ENCODE measurements at regions not wholly inside any gene's neighbourhood (a gene's known extent, or its start where the extent isn't known, plus 50 kb on each side); places are given as distances from the start of the nearest gene placed in this dataset.
"Not testable (repeated sequence)": the region's sequence is repeated elsewhere in the genome, so short reads cannot be mapped to it uniquely, and the experiment has no call there.

DNA sequence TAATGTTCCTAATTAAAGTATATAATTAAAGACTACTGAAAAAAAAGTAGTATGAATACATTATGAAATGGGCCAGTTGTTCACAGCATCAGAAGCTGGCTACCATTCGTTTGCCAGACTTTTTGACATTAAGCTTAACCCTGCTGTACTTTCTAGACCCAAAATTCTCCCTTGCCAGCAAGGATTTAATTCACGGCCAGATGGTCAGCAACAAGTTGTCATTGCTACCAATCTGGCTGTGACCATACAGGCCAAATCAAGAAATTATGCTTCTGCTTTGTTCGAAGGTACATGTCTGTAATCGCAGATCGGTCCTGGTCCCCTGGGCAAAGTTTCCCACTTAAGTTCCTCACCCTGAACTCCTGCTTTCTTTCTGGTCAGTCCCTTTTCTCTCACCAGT lies 217.7 kb upstream of the ATXN7L3B start:
- no peak for DNase-seq (ENCODE audit: low read depth in 4 of 4, low spot score in 3 of 4)

GRCh38 chr12:74321381-74321780 lies 216.3 kb upstream of the ATXN7L3B start:
- DNase-seq (ENCODE audit: low read depth in 4 of 4, low spot score in 3 of 4), result no peak

- DNase-seq (ENCODE audit: low read depth in 4 of 4, low spot score in 3 of 4), result no peak
Measured at GRCh38 chr12:74322792-74323191, 214.8 kb upstream of the ATXN7L3B start.

DNA sequence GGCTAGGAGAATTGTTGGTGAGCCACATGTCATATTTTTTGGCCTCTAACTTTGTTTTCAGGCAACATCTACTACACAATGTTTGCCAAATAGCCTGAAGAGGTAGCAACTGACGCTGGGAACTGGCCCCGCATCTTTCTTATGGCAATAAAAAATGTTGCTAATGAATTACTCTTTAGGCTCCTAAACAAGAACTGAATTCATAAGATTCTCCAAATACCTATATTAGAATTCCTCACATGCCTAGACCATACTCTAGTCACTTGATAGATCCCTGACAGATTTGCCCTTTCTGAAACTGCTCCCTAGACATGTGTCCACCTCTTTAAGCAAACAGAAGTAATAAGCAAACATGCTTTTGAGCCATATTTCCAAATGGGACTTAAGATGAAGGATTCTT lies 209.0 kb upstream of the ATXN7L3B start:
- no peak for DNase-seq (ENCODE audit: low read depth in 4 of 4, low spot score in 3 of 4)

DNA sequence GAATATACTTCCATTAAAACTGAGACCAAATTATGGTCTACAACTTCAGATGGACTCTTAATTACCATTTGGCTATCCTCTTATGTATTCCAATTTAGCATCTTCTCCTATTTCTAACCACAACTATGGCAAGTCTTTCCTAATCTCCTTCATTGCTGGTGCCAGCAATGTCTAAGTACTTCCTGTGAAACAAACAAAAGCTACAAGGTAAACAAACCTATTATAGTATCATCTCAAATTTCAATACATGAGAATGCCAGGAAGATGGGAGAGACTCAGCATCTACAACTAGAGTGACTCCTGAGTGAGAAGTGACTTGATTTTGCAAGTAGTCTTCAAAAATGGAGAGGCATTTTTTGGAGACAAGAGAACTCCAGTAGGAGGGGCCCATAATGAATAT lies 202.9 kb upstream of the ATXN7L3B start:
- no peak for DNase-seq (ENCODE audit: low read depth in 4 of 4, low spot score in 3 of 4)

GRCh38 chr12:74337951-74338350 lies 199.7 kb upstream of the ATXN7L3B start:
- DNase-seq (ENCODE audit: low read depth in 4 of 4, low spot score in 3 of 4), result no peak

DNA sequence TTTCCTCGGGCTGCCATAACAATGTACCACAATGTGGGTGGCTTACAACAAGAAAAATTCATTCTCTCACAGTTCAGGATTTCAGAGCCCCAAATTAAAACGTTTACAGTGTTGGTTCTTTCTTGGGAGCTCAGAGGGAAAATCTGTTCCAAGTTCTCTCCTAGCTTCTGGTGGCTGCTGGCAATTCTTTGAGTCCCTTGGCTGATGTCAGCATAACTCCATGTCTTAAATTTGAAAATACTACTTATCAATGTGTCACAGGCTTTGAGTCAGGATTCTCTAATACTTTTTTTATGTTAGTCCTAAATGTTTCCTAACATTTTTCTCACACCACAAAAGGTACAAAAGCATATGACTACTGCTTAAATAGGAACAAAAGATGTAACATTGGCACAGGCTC lies 198.4 kb upstream of the ATXN7L3B start:
- DNase-seq (ENCODE audit: low read depth in 4 of 4, low spot score in 3 of 4), result no peak

DNA sequence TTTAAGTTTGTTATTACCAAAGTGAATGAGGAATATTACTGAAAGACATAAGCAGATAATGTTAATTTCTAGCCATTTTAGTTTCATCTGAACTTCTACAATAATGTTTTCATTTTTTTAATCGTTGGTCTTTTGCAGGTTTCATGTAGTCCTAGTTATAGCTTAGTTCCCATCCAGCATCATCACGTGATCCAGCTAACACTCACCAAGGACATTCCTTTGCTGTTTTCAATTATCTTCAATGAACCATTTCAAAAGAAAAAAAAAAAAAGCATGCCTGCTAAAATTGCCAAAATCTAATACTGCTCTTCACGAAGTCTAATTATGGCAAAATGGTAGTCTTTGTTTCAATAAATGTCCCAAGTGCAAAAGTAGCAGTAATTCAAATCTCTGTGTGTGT lies 187.7 kb upstream of the ATXN7L3B start:
- DNase-seq (ENCODE audit: low read depth in 4 of 4, low spot score in 3 of 4), result no peak

- DNase-seq (ENCODE audit: low read depth in 4 of 4, low spot score in 3 of 4), result no peak
Measured at GRCh38 chr12:74365178-74365964, 172.3 kb upstream of the ATXN7L3B start.

- no peak for DNase-seq (ENCODE audit: low read depth in 4 of 4, low spot score in 3 of 4)
Measured at GRCh38 chr12:74370608-74371216, 166.9 kb upstream of the ATXN7L3B start.

DNA sequence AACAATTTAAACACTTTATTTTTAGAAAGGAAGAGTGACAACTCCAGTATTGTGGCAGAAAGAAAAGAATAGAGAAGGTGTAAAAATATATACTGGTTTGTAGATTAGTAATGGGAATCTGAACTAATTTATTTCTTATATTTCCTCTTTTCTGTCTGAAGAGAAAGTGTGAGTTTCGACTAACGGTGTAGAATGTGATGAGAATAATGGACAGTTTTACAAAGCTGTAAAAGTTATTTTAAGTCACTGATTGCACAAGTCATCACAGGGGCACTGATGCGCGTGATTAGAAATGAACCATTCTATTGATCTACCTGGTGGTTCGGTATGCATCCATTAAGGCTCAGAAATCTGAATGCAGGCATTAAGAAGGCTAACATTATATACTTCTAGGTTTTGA lies 158.5 kb upstream of the ATXN7L3B start:
- no peak for DNase-seq (ENCODE audit: low read depth in 4 of 4, low spot score in 3 of 4)

GRCh38 chr12:74381958-74382357 lies 155.7 kb upstream of the ATXN7L3B start:
- DNase-seq (ENCODE audit: low read depth in 4 of 4, low spot score in 3 of 4), result no peak

DNA sequence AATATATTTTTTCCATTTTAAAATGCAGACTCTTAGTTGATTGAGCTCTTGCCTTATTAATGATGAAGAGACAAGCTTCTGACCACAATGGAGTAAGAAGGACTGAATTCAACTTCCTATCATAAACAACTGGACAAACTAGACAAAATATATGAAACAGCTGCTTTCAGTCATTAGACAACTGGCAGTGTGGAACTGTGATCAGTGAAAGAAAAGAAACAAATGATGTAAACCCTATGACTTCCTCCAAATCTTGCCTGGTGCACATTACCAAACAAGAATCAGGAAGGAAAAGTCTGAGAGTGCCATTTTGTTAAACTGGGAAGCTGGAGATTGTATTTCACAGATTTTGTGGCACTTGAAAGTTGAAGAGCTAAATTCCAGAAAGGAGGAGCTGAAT lies 154.7 kb upstream of the ATXN7L3B start:
- no peak for DNase-seq (ENCODE audit: low read depth in 4 of 4, low spot score in 3 of 4)

DNA sequence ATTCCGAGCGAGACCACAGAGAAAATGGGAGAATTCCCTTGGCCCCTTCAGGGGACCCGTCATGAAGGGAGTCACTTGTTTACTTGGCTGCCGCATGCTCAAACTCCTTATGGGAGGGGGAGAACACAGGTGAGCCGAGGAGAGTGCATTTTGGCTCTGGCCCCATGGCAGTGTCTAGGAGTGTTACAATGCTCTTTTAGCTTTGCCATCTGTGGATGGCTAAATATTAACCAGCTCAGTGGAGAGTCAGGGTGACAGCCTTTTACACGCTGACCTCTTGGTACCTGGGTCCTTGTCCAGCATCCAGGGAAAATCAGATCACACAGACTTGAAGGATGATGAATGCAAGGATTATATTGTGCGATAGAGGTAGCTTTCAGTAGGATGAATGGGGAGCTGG lies 146.4 kb upstream of the ATXN7L3B start:
- DNase-seq (ENCODE audit: low read depth in 4 of 4, low spot score in 3 of 4), result no peak

DNA sequence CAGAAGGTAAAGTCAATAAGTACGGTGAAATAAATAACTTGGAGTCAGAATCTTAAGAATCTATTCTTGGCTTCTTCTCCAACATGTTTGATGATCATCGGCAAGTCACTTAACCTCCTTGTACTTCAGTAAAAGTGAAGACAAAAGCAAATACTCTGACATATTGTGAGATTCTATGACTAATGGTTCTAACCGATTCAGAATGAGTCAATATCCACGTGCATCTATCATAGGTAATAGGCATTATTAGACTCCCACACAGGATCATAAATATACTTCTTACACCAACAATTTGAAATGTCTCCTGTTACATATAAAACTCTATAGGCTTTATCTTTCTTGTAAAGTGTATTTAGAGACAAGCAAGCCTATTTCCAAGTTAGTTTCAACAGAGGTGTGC lies 144.4 kb upstream of the ATXN7L3B start:
- no peak for DNase-seq (ENCODE audit: low read depth in 4 of 4, low spot score in 3 of 4)

DNA sequence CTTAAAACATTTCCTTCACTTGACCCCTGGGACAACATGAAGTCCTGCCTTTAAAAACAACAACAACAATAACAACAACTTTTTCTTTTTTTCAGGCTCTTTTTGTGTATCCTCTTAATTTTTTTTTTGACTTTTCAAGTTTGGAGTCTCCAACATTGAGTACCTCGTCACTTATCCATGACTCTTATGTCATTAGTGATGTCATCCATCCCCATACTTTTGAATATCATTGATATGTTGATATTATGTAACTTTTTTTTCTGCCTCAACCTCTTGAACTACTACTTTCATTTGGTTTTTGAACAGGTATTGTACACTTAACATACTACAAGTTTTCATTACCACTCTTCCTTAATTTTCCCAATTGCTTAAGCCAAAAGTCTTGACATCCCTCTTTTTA lies 143.0 kb upstream of the ATXN7L3B start:
- DNase-seq (ENCODE audit: low read depth in 4 of 4, low spot score in 3 of 4), result no peak

DNA sequence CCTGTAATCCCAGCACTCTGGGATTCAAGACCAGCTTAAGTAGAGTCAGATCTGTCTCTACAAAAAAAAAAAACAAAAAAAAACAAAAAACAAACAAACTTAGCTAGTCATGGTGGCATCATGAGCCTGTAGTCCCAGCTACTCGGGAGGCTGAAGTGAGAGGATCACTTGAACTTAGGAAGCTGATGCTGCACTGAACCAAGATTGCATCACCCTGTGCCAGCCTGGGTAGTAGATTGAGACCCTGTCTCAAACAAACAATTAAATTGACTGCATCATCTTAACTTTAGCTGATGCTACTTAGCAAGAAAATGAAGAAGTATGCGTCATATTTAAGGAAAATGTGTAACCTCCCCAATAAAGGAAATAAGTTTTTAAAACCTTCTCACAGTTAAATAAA lies 136.6 kb upstream of the ATXN7L3B start:
- DNase-seq (ENCODE audit: low read depth in 4 of 4, low spot score in 3 of 4), result no peak

DNA sequence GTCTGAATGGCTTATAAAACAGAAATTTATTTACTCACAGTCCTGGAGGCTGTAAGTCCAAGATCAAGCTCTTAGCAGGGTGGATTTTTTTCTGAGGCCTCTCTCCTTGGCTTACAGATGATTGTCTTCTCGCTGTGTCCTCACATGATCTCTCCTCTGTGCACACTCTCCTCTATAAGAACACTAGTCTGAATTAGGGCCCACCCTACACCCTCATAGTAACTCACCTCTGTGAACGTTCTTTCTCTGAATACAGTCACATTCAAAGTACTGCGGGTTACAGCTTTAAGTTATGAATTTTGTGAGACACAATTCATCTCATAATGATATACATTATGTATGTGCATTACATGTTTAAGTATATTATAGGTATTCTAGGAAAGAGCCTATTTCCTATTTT lies 135.7 kb upstream of the ATXN7L3B start:
- no peak for DNase-seq (ENCODE audit: low read depth in 4 of 4, low spot score in 3 of 4)

- not testable (repeated sequence) for DNase-seq (ENCODE audit: low read depth in 4 of 4, low spot score in 3 of 4)
Measured at GRCh38 chr12:74403221-74403470, 134.5 kb upstream of the ATXN7L3B start.

- DNase-seq (ENCODE audit: low read depth in 4 of 4, low spot score in 3 of 4), result no peak
Measured at GRCh38 chr12:74408601-74409166, 129.0 kb upstream of the ATXN7L3B start.

DNA sequence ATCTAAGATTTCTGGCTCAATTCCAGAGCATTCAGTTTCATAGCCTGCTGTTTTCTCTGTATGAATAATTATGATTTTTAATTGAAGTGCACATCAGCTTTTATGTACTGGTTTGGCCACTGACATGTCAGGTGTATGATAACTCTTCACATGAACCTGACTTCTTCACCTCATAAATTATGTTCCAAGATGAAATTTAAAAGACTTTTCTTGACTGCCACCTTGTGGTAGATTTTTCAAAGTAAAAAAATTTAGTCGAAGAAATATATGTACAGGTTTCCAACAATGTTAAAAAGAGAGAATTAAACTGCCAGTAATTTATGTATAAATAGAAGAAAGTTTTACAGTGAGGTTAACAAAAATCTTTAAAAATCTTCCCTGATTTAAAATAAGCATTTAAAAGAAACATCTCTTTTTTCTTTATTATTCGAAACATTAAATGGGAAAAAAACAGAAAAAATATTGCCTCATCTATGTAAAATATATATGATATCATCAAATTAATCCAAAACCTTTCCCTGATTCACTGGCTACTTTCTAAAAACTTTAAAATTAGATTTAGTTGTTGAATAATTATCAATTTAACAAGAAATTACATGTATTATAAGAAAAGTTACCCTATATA lies 124.9 kb upstream of the ATXN7L3B start:
- DNase-seq (ENCODE audit: low read depth in 4 of 4, low spot score in 3 of 4), result no peak

- peak in 1 of 4 donors; percentile 6 for DNase-seq (ENCODE audit: low read depth in 4 of 4, low spot score in 3 of 4)
Measured at GRCh38 chr12:74415633-74416032, 122.0 kb upstream of the ATXN7L3B start.

Data from left renal pelvis (tissue), 4 donors.